Pancreas (tissue), 10 donors: ENCODE measurements at regions not wholly inside any gene's neighbourhood (a gene's known extent, or its start where the extent isn't known, plus 50 kb on each side); places are given as distances from the start of the nearest gene placed in this dataset.
A peak's percentile ranks its signal among the peaks of the same experiment; 100 is the strongest.

ENCODE experiments used
- ATAC-seq, 4 donors: fragments of 200-7000 bp; cut with Tn5 transposase; one replicate each; pipeline versions ENCODE4 v1.8.0 to v1.9.1; 2020; ENCODE audit warnings: mild to moderate bottlenecking in 4 of 4, moderate library complexity in 4 of 4
- DNase-seq, 6 donors: peaks; one replicate each; pipeline ENCODE4 v3.0.0-alpha.2; 2020
- FAIRE-seq: peaks from 2 replicates; lab custom pipeline; 2012; peaks lifted over from hg19 to GRCh38; lab: Jason Lieb, UNC
- H3K27ac ChIP-seq, 4 donors: fragments of 200-600 bp; sonication (generic); 1 replicate in 3 of 4; 2 replicates in 1 of 4; pipeline versions ENCODE4 v1.5.0 to v1.8.0; 2020
- H3K27me3 ChIP-seq, 4 donors: fragments of 200-600 bp; one replicate each; pipeline ENCODE4 v1.8.0; 2021
- H3K36me3 ChIP-seq, 3 donors: fragments of 200-600 bp; sonication (generic) in 1 of 3; one replicate each; pipeline versions ENCODE4 v1.5.0 to v1.8.0; 2020 to 2021
- H3K4me1 ChIP-seq, 3 donors: fragments of 200-600 bp; one replicate each; pipeline ENCODE4 v1.8.0; 2021
- H3K4me3 ChIP-seq, 4 donors: fragments of 200-600 bp; sonication (generic) in 2 of 4; one replicate each; pipeline versions ENCODE4 v1.5.0 to v1.8.0; 2020 to 2021
- H3K9me3 ChIP-seq, 4 donors: fragments of 200-600 bp; one replicate each; pipeline ENCODE4 v1.8.0; 2021
- WGBS, 2 donors: extraction: QIAGEN DNeasy Blood & Tissue Kit; methylation state at CpG; one replicate each; pipeline ENCODE4 v1.1.7; 2013; 5-methylcytosine and 5-hydroxymethylcytosine counted together
- intact Hi-C, 3 donors: fragments of 100-400 bp; cut with DNase I; formaldehyde crosslinking; loops; one replicate each; pipeline versions ENCODE4 v1.11.1 to v1.14.2; 2022
- TF ChIP-seq, protein P1 (sequence below), 4 donors: fragments of 200-600 bp; sonication (generic) in 3 of 4; IDR thresholded peaks; one replicate each; pipeline versions ENCODE4 v1.5.0 to v1.8.0; 2021; ENCODE audit warnings: antibody characterized with exemption in 4 of 4
- donor health status: healthy with polysubstance abuse.
- donor health status: DM: no; HTN: no; CAD: no; lungs with moderate emphysema.
- donor health status: DM: no; HTN: no; CAD: no.
- donor health status: control.
- donor health status: control.
- donor health status: Bipolar disorder and iron deficiency.
- donor health status: DM: yes; HTN: yes; CAD: no.
- donor health status: DM: no; HTN: no; CAD: no.
- donor health status: DM: no; HTN: no; CAD: no.
- donor health status: DM: yes; HTN: yes; CAD: no.

DNA sequence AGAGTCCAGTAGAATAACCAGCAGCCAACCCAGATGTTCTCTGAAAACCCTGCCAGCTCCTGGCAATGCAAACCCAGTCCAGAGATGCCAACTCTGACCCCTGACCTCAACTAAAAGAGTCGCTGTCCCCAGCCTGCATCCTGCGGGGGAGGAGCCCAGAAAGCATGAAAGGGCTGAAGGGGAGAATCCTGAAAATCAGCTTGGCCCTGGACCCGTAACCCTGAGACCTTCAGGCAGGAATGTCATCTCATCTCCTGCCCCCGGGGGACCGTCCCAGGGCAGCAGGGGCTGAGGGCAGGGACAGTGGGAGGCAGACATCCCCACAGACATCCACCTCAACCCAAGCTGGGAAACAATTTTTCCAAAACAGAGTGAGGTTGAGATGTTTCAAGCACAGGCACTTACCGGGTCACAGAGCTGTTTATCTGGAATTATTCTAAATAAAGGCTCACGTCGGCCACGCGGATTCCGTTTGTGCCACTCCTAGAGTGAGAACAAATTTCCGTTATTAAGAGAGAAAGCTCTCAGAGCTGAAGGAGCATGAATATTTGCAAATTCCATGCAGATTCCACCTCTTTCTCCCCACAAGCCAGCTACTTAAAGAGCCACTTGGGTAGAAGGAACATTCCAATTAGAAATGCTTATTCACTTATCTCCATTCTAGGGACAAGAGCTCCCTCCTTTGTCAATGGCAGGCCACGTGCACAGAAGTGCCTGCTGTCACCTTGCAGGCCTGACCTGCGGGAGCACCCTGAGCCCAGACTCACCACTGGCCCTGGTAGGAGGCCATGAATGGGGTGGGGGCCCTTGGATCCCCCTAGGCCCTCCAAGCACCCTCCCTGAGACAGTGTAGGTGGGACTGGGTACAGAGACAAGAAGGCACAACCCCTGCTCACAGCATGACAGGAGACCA, 240.1 kb downstream of the NPHP4 start:
- H3K27ac ChIP-seq: no peak overlapping the region

DNA sequence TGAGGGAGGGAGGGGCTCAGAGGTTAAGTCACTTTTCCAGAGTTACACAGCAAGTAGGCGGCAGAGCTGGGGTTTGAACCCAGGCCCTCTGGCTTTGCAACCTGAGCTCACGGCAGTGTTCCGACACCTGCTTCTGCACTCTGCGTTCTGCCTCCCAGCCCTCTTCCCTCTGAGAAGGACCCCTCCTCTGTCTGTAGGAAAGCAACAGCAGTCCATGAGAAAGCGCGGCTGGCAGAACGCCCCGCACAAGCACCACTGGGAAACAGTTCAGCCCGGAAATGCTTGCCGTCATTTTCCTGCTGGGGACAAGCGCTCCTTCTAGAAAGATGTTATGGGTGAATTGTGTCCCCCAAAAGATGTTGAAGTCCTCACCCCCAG, 241.1 kb downstream of the NPHP4 start:
- H3K27me3 ChIP-seq: peaks cover 0 to 4% (median 2%) of the 10 kb centered on the region in 4 donors
- intact Hi-C loops: no loop called here

More for the DNA sequence above, 240.1 kb downstream of the NPHP4 start:
- TF ChIP-seq, protein P1, sequence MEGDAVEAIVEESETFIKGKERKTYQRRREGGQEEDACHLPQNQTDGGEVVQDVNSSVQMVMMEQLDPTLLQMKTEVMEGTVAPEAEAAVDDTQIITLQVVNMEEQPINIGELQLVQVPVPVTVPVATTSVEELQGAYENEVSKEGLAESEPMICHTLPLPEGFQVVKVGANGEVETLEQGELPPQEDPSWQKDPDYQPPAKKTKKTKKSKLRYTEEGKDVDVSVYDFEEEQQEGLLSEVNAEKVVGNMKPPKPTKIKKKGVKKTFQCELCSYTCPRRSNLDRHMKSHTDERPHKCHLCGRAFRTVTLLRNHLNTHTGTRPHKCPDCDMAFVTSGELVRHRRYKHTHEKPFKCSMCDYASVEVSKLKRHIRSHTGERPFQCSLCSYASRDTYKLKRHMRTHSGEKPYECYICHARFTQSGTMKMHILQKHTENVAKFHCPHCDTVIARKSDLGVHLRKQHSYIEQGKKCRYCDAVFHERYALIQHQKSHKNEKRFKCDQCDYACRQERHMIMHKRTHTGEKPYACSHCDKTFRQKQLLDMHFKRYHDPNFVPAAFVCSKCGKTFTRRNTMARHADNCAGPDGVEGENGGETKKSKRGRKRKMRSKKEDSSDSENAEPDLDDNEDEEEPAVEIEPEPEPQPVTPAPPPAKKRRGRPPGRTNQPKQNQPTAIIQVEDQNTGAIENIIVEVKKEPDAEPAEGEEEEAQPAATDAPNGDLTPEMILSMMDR (IDR thresholded peaks at IDR 0.05): no peak
- FAIRE-seq (no peak), DNase-seq (peak in 1 of 6 donors; percentile 23), ATAC-seq (no peak)
- intact Hi-C loops: no loop called here
- Histone ChIP-seq H3K36me3 (no peaks in the 10 kb centered on the region), H3K27me3 (no peaks in the 10 kb centered on the region), H3K9me3 (no peaks in the 10 kb centered on the region), H3K4me3 (no peak overlapping the region), H3K4me1 (no peaks in the 10 kb centered on the region)
- WGBS, 2 donors: 44 to 47% methylated on average over 14 of the region's 14 CpGs

DNA sequence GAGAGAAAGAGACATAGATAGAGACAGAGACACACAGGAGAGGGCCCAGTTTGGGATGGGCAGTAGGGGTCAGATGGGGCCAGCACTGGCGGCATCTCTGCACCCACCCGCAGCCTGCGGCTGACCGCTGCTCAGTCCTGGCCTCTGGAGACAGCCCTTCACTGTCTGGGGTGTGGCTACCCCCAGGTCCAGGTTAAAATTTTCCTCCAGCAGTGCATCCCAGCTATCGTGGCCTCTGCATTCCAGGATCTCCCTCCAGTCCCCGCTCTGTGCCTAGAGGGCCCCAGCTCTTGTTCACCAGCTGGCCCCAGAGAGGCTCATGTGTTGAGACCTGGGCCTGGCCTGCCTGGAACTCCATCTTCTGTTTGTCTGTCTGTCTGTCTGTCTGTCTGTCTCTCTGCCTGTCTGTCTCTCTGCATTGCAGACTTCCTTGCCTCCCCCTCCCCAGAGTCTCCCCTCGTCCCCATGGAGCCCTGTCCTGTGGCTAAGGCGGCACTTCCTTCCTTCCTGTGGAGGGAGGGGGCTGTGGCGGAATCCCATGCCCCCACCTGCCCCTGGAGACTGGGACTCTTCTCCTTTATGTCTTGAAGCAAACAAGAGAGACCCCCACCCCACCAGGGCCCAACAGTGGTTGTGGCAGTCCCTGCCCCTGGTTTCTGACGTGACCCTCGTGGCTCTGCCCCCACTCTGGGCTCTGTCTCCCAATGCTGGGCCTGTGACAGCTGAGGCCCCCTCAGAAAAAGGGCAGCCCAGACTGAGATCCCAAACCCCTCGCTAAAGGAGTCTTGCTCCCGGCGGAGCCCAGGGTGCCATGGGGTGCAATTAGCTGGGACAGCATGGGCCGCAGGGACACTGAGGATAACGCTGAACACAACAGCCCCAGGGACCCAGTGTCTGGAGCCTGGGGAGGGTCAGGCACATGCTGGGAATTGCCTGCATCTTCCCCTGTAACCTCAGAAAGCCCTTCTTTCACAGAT, 241.8 kb downstream of the NPHP4 start:
- intact Hi-C loops: no loop called here

More for the DNA sequence above, 241.1 kb downstream of the NPHP4 start:
- TF ChIP-seq, protein P1 (IDR thresholded peaks at IDR 0.05): no peak
- FAIRE-seq: no peak
- Histone ChIP-seq H3K4me1 (no peaks in the 10 kb centered on the region), H3K27ac (no peak overlapping the region), H3K36me3 (no peaks in the 10 kb centered on the region), H3K9me3 (no peaks in the 10 kb centered on the region), H3K4me3 (no peak overlapping the region)
- no peak for ATAC-seq
- peak in 1 of 6 donors; percentile 37 for DNase-seq
- 65 to 71% methylated on average over 11 of the region's 11 CpGs for WGBS, 2 donors

GRCh38 chr1:5748286-5749225, 243.7 kb downstream of the NPHP4 start:
- intact Hi-C loops: loop anchor here (10.0 kb wide), 4 partner anchors 234 to 1834 kb away; partner anchors contain the start of gene AJAP1 (in 2 of the 3)
- no peaks in the 10 kb centered on the region for H3K36me3 ChIP-seq
- 47 to 59% methylated on average over 26 of the region's 26 CpGs for WGBS, 2 donors
- TF ChIP-seq, protein P1 (IDR thresholded peaks at IDR 0.05): no peak
- H3K27me3 ChIP-seq: peaks cover 0 to 6% (median 2%) of the 10 kb centered on the region in 4 donors
- no peaks in the 10 kb centered on the region for H3K4me1 ChIP-seq
- H3K4me3 ChIP-seq: no peak overlapping the region
- no peak for ATAC-seq
- no peak for FAIRE-seq
- no peak overlapping the region for H3K27ac ChIP-seq
- H3K9me3 ChIP-seq: no peaks in the 10 kb centered on the region
- DNase-seq: peak in 1 of 6 donors; percentile 46

More for the DNA sequence above, 241.8 kb downstream of the NPHP4 start:
- DNase-seq: peak in 1 of 6 donors; percentile 34
- Histone ChIP-seq H3K27me3 (peaks cover 0 to 6% (median 2%) of the 10 kb centered on the region in 4 donors), H3K4me3 (no peak overlapping the region), H3K9me3 (no peaks in the 10 kb centered on the region), H3K36me3 (no peaks in the 10 kb centered on the region), H3K4me1 (no peaks in the 10 kb centered on the region), H3K27ac (no peak overlapping the region)
- WGBS, 2 donors: 72 to 80% methylated on average over 16 of the region's 16 CpGs
- ATAC-seq: no peak
- no peak for FAIRE-seq
- TF ChIP-seq, protein P1 (IDR thresholded peaks at IDR 0.05): no peak
